ENCODE measurements at regions not wholly inside any gene's neighbourhood (a gene's known extent, or its start where the extent isn't known, plus 50 kb on each side); places are given as distances from the start of the nearest gene placed in this dataset.
"Not testable (repeated sequence)": the region's sequence is repeated elsewhere in the genome, so short reads cannot be mapped to it uniquely, and the experiment has no call there.

- H4K8ac ChIP-seq (ENCODE audit: extremely low read depth, insufficient read depth, low read length); H2BK120ac ChIP-seq (replicated peaks; ENCODE audit: low read depth, low read length); H3K27me3 ChIP-seq (replicated peaks in 1 of 4; ENCODE audit: control insufficient read depth in 3 of 4, extremely low read depth in 1 of 4, insufficient read depth in 3 of 4, low read length in 3 of 4); FAIRE-seq; H3K79me1 ChIP-seq (ENCODE audit: low read depth, low read length); H4K91ac ChIP-seq (replicated peaks; ENCODE audit: insufficient read length, low read length); H2BK5ac ChIP-seq (ENCODE audit: low read depth, low read length); H3K4me3 ChIP-seq (ENCODE audit: extremely low read depth in 1 of 4, insufficient read depth in 2 of 4, low read depth in 3 of 4, low read length in 4 of 4); H4K20me1 ChIP-seq (replicated peaks in 1 of 2; ENCODE audit: control insufficient read depth in 1 of 2, insufficient read depth in 2 of 2, low read length in 2 of 2); H3K18ac ChIP-seq (ENCODE audit: extremely low read depth, low read length); H3K9ac ChIP-seq (replicated peaks in 1 of 4; ENCODE audit: extremely low read depth in 1 of 4, low read depth in 3 of 4, low read length in 3 of 4); H3K14ac ChIP-seq (ENCODE audit: insufficient read length); H2BK12ac ChIP-seq (ENCODE audit: low read depth, low read length); H2AK5ac ChIP-seq (ENCODE audit: low read depth, low read length); POLR2A ChIA-PET (ENCODE audit: partially characterized antibody); CTCF ChIA-PET (ENCODE audit: partially characterized antibody); H3K79me2 ChIP-seq (ENCODE audit: control insufficient read depth in 1 of 2, insufficient read depth in 2 of 2, low read length in 2 of 2); H3K4me1 ChIP-seq (replicated peaks in 1 of 4; ENCODE audit: control insufficient read depth in 3 of 4, insufficient read depth in 4 of 4, low read length in 3 of 4); H2AFZ ChIP-seq (ENCODE audit: low read length); H4K5ac ChIP-seq (ENCODE audit: insufficient read length, low read depth, low read length); H2BK20ac ChIP-seq (ENCODE audit: low read length); H3K4me2 ChIP-seq (ENCODE audit: insufficient read depth in 1 of 2, low read depth in 2 of 2, low read length in 2 of 2); H3K27ac ChIP-seq (ENCODE audit: low read depth, low read length); H3K36me3 ChIP-seq (ENCODE audit: control insufficient read depth in 2 of 4, insufficient read depth in 4 of 4, low read length in 3 of 4); H3K9me3 ChIP-seq (ENCODE audit: insufficient read depth in 2 of 2, low read depth in 1 of 2, low read length in 1 of 2); H3K23ac ChIP-seq (ENCODE audit: insufficient read length); DNase-seq (ENCODE audit: low read depth in 1 of 2, low spot score in 2 of 2); H3K56ac ChIP-seq (replicated peaks; ENCODE audit: insufficient read length, low read depth, low read length); H3K4ac ChIP-seq (replicated peaks; ENCODE audit: insufficient read length, low read depth, low read length); H2BK15ac ChIP-seq (ENCODE audit: low read length); H3K23me2 ChIP-seq (ENCODE audit: low read depth, low read length): not testable (repeated sequence)
- WGBS, 2 experiments (ENCODE audit: extremely low coverage in 1 of 2, insufficient coverage in 1 of 2, insufficient read length in 1 of 2, insufficient replicate concordance in 2 of 2, low coverage in 1 of 2, low lambda C conversion rate in 2 of 2, missing lambda C conversion rate in 1 of 2) = 97% methylated on average over 5 of the region's 7 CpGs; no CpG with 5 or more reads in 1 of the 2 experiments
Measured at GRCh38 chr15:101938555-101938954, 126.6 kb downstream of the OR4F15 start.

- H2AFZ ChIP-seq (ENCODE audit: low read length); H3K79me1 ChIP-seq (ENCODE audit: low read depth, low read length); H3K27me3 ChIP-seq (replicated peaks in 1 of 4; ENCODE audit: control insufficient read depth in 3 of 4, extremely low read depth in 1 of 4, insufficient read depth in 3 of 4, low read length in 3 of 4); H3K4me1 ChIP-seq (replicated peaks in 1 of 4; ENCODE audit: control insufficient read depth in 3 of 4, insufficient read depth in 4 of 4, low read length in 3 of 4); FAIRE-seq; H2BK120ac ChIP-seq (replicated peaks; ENCODE audit: low read depth, low read length); H2AK5ac ChIP-seq (ENCODE audit: low read depth, low read length); H4K8ac ChIP-seq (ENCODE audit: extremely low read depth, insufficient read depth, low read length); H3K23ac ChIP-seq (ENCODE audit: insufficient read length); CTCF ChIA-PET (ENCODE audit: partially characterized antibody); H2BK5ac ChIP-seq (ENCODE audit: low read depth, low read length); H3K9ac ChIP-seq (replicated peaks in 1 of 4; ENCODE audit: extremely low read depth in 1 of 4, low read depth in 3 of 4, low read length in 3 of 4); H3K4me3 ChIP-seq (ENCODE audit: extremely low read depth in 1 of 4, insufficient read depth in 2 of 4, low read depth in 3 of 4, low read length in 4 of 4); H2BK15ac ChIP-seq (ENCODE audit: low read length); H3K18ac ChIP-seq (ENCODE audit: extremely low read depth, low read length); POLR2A ChIA-PET (ENCODE audit: partially characterized antibody); H4K91ac ChIP-seq (replicated peaks; ENCODE audit: insufficient read length, low read length); H3K4ac ChIP-seq (replicated peaks; ENCODE audit: insufficient read length, low read depth, low read length); DNase-seq (ENCODE audit: low read depth in 1 of 2, low spot score in 2 of 2); H2BK12ac ChIP-seq (ENCODE audit: low read depth, low read length); H3K9me3 ChIP-seq (ENCODE audit: insufficient read depth in 2 of 2, low read depth in 1 of 2, low read length in 1 of 2); H3K36me3 ChIP-seq (ENCODE audit: control insufficient read depth in 2 of 4, insufficient read depth in 4 of 4, low read length in 3 of 4); H4K5ac ChIP-seq (ENCODE audit: insufficient read length, low read depth, low read length); H3K4me2 ChIP-seq (ENCODE audit: insufficient read depth in 1 of 2, low read depth in 2 of 2, low read length in 2 of 2); H3K56ac ChIP-seq (replicated peaks; ENCODE audit: insufficient read length, low read depth, low read length); H3K27ac ChIP-seq (ENCODE audit: low read depth, low read length); H3K23me2 ChIP-seq (ENCODE audit: low read depth, low read length); H3K14ac ChIP-seq (ENCODE audit: insufficient read length); H4K20me1 ChIP-seq (replicated peaks in 1 of 2; ENCODE audit: control insufficient read depth in 1 of 2, insufficient read depth in 2 of 2, low read length in 2 of 2); H2BK20ac ChIP-seq (ENCODE audit: low read length); H3K79me2 ChIP-seq (ENCODE audit: control insufficient read depth in 1 of 2, insufficient read depth in 2 of 2, low read length in 2 of 2): not testable (repeated sequence)
- 79% methylated on average over 2 of the region's 2 CpGs; no CpG with 5 or more reads in 1 of the 2 experiments for WGBS, 2 experiments (ENCODE audit: extremely low coverage in 1 of 2, insufficient coverage in 1 of 2, insufficient read length in 1 of 2, insufficient replicate concordance in 2 of 2, low coverage in 1 of 2, low lambda C conversion rate in 2 of 2, missing lambda C conversion rate in 1 of 2)
Measured at GRCh38 chr15:101945896-101946295, 133.9 kb downstream of the OR4F15 start.

All from H1 (cell line).